ENCODE measurements at regions not wholly inside any gene's neighbourhood (a gene's known extent, or its start where the extent isn't known, plus 50 kb on each side); places are given as distances from the start of the nearest gene placed in this dataset.

- TF ChIP-seq CTCF (conservative IDR thresholded peaks at IDR 0.05; ENCODE audit: low read depth, low read length) (no peak), EZH2 (IDR thresholded peaks at IDR 0.05; ENCODE audit: borderline replicate concordance, low read depth, low read length, poor library complexity, severe bottlenecking) (no peak)
These were observed 58.8 kb upstream of the RDX start for GRCh38 chr11:110355011-110355744.

Data from A673 (cell line).